Dedifferentiated amniotic fluid mesenchymal stem cell (primary cell): ENCODE measurements at regions not wholly inside any gene's neighbourhood (a gene's known extent, or its start where the extent isn't known, plus 50 kb on each side); places are given as distances from the start of the nearest gene placed in this dataset.
A peak's percentile ranks its signal among the peaks of the same experiment; 100 is the strongest.

Experiments
- DNase-seq: peaks from one replicate; pipeline ENCODE4 v3.0.0-alpha.2; 2016; ENCODE audit errors: extremely low spot score

DNA sequence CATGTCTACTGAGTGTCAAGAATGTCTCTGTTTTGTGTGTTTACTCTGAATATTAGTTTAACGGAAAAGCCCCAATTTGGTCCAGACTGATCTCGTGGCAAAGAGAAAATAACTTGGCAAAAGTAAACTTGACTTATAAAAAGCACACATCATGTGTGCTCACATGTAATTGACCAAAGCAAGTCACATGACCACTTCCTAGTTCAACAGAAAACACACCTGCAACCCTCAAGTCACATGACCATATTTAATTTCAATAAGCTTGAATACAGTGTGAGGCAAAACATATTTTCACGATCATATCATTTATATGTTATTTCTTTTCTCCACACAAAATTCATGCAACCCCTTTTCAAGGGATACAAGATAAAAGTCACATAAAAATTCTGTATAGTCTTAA, 662.4 kb downstream of the SLITRK1 start:
- no peak for DNase-seq

- no peak for DNase-seq
Measured at GRCh38 chr13:83216479-83217245, 665.6 kb downstream of the SLITRK1 start.

GRCh38 chr13:83215627-83216026, 666.6 kb downstream of the SLITRK1 start:
- peak; percentile 48 for DNase-seq

DNA sequence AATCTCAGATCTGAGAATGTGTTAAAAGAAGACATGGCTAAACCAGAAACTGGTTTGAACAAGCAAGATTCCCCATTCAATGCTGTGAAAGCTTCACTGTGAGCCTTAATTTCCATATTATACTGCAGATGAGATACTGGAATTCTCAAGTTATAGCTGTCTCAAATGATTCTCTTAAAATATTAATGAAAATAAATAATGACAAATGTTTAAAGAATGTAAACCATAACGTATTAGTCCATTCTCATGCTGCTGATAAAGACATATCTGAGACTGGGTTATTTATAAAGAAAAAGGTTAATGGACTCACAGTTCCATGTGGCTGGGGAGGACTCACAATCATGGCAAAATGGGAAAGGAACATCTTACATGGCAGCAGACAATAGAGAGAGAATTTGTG, 667.8 kb downstream of the SLITRK1 start:
- no peak for DNase-seq

DNA sequence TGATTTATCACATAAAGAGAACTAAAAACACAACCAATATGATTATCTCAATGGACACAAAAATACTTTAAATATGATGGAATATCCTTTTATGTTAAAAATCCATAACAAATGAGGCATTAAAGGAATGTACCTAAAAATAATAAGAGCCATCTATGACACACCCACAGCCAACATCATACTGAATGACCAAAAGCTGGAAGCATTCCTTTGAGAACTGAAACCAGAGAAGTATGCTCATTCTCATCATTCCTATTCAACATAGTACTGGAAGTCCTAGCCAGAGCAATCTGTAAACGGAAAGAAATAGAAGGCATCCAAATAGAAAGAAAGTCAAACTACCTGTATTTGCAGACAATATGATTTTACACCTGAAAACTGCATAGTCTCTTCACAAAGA, 671.0 kb downstream of the SLITRK1 start:
- DNase-seq = peak; percentile 83

- no peak for DNase-seq
Measured at GRCh38 chr13:83204886-83205285, 677.4 kb downstream of the SLITRK1 start.

DNA sequence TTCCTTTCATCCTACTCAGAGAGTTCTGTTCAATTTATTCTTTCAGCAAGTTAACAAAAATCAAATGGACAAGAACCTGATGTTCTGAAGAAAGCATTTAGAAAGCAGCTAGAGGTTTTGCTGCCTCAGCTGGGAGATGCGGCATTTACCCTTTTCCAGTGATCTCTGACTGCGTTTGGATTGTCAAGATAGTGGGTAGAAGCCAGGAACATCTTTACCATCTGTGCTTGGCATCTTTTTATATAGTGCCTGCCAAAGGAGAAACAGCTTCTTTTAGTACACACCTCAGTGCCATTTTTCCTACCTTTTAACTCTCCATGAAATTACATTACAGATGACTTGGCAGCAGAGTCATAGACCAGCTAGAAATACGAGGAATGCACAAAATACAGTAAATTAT, 680.8 kb downstream of the SLITRK1 start:
- no peak for DNase-seq

- no peak for DNase-seq
Measured at GRCh38 chr13:83197316-83197715, 685.0 kb downstream of the SLITRK1 start.

DNA sequence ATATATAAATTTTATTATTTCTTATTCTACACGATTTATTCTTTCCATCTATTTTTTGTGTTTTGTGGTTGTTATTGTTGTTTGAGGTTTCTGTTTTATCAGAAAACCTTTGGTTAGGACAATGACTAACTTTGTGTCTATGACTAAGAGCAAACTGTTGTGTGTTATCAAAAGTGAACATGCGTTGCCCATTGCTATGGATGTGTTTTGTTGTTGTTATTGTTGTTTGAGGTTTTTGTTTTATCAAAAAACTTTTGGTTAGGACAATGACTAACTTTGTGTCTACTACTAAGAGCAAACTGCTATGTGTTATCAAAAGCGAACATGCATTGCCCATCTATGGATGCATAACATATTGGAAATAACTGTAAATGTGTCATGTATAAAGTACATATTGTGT, 692.3 kb downstream of the SLITRK1 start:
- no peak for DNase-seq

DNA sequence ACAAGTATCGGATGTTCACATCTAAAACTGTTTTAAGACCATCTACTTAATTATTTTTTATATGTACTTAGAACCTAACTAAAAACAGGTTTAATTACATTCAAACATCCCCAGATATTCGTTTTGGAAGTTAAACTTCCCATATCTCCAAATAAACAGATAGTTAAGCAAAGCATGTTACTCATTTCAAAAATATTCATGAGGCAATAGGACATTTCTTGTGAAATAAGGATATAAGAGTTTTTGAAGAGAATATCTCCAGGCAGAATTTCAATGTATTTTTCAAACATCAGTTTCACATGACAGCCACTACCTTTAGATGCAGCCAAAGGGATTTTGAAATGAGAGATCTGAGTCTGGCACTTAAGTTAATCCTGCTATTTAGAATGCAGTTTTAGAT, 697.5 kb downstream of the SLITRK1 start:
- peak; percentile 83 for DNase-seq

DNA sequence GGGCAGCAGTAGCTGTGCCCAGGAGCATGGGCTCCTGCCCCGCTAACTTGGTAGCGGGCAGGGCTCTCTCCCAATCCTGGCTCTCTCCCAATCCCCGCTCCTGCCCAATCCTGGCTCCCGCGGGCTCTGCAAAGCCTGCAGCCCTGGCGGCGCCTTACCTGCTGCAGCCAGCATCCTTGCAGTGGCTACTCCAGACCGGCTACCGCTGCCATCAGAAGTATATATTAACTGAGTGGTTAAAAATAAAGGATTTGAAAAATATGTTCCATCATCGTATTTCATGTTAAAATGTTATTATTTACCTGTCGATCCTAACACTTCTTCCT, 698.2 kb downstream of the SLITRK1 start:
- DNase-seq = no peak

DNA sequence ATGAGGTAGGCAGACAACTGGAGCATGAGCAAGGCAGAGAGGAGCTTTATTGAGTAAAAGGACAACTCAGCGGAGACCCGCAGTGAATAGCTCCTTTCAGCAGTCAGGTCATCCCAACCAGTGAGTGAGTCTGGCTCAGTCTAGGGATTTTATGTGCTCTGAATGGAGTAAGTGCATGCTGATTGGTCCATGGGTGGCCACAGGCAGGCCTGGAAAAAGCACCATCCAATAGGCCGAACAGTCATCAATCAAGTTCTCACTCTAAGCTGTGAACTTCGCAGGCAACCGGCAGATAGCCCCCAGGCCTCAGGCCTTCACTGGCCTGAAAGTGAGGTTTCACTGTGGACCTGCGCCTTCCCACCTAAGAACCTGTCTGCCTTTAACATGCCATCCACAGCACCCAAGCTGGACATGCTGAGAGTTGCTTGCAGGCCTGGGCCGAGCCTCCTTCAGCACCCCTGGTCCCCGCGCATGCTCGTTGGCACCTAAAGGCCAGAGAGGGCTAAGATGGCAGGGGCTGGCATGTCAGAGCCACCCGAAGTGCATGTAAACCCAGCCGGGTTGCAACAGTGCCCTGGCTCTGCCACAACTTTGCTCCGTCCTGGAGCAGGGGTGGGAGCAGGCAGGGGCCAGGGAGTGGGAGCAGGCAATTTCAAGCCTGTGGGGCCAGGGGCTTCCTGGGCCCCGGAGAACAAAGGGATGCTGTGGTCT, 698.7 kb downstream of the SLITRK1 start:
- no peak for DNase-seq

- no peak for DNase-seq
Measured at GRCh38 chr13:83182845-83183244, 699.4 kb downstream of the SLITRK1 start.

GRCh38 chr13:83178008-83178407, 704.3 kb downstream of the SLITRK1 start:
- no peak for DNase-seq

DNA sequence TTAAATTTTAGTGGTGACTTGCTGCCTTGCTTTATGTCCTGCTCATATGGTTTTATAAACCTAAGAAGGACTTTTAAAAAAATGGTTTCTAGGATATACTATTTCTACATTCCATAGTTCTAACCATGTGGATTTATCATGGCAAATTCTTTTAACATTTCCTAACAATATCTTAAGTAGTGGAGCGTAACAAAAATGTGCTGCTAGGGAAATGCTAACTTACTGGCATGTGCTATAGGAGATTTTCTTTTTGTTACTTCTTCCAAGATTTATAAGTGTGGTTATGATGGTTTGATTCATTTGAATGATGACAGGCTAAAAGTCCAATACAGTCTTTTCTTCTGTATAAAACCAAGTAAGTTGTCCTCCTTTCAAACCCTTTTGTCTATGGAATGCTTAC, 713.7 kb downstream of the SLITRK1 start:
- DNase-seq = peak; percentile 87

- no peak for DNase-seq
Measured at GRCh38 chr13:83167203-83167602, 715.1 kb downstream of the SLITRK1 start.

- no peak for DNase-seq
Measured at GRCh38 chr13:83166550-83166949, 715.7 kb downstream of the SLITRK1 start.

GRCh38 chr13:83162493-83162892, 719.8 kb downstream of the SLITRK1 start:
- DNase-seq = no peak

- DNase-seq = no peak
Measured at GRCh38 chr13:83153848-83154247, 728.4 kb downstream of the SLITRK1 start.

- DNase-seq = no peak
Measured at GRCh38 chr13:83151308-83151660, 731.0 kb downstream of the SLITRK1 start.

DNA sequence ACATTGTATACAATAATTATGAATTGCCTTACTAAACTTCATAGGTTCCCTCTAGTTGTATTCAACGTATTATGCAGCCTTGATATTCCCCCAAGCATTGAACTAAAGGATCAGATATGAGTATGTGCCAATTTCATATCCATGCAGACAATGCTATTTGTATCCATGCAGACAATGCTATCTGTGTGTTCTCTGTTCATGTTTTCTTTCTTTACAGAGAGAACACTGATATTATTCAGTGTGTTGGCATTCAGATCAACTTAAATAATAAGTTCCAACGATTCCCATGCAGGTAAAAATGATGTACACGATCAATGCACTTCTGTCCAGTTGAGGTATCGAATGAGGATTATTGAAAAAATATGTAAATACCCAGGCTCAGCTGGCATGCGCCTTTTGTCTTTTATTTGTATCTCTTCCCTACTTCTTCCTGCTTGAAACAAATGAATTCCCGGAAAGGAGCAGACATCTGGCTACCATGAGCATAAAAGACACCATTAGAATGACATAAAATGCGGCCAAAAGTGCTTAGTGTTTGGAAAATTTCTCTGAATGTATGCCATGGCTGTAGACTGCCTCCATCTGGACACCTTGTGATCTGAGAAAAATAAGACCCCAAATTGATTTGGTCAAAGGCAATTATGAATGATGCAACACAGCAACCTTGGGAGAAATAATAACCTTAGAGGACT, 731.5 kb downstream of the SLITRK1 start:
- DNase-seq = no peak

DNA sequence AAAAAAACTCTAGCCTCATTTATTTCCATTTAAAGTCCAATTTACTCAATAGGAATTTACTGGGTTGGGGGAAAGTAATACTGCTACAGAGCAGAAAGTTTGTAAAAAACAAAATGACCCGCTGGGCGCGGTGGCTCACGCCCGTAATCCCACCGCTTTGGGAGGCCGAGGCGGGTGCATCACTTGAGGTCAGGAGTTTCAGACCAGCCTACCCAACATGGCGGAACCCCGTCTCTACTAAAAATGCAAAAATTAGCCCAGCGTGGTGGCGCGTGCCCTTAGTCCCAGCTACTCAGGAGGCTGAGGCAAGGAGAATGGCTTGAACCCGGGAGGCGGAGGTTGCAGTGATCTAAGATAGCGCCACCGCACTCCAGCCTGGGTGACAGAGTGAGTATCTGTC, 745.6 kb downstream of the SLITRK1 start:
- DNase-seq = no peak

DNA sequence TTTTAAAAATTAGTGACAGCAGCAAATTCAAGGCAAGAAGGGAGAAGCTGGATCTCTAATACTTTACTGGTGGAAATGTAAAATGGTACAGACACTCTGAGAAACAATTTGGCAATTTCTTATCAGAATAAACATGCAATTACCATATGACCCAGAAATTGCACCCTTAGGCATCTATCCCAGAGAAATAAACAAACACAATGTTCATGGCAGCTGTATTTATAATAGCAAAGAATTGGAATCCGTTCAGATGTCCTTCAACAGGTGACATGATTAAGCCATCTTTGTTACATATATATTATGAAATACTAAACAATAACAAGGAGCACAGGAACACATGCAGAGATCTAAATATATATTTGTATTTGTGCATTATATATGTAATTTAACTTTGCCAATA, 756.5 kb downstream of the SLITRK1 start:
- no peak for DNase-seq
